Right lung (tissue), 2 donors: ENCODE measurements at regions not wholly inside any gene's neighbourhood (a gene's known extent, or its start where the extent isn't known, plus 50 kb on each side); places are given as distances from the start of the nearest gene placed in this dataset.
"Not testable (repeated sequence)": the region's sequence is repeated elsewhere in the genome, so short reads cannot be mapped to it uniquely, and the experiment has no call there.

ENCODE experiments used
- DNase-seq, 2 donors: peaks; one replicate each; pipeline ENCODE4 v3.0.0-alpha.2; 2013

DNA sequence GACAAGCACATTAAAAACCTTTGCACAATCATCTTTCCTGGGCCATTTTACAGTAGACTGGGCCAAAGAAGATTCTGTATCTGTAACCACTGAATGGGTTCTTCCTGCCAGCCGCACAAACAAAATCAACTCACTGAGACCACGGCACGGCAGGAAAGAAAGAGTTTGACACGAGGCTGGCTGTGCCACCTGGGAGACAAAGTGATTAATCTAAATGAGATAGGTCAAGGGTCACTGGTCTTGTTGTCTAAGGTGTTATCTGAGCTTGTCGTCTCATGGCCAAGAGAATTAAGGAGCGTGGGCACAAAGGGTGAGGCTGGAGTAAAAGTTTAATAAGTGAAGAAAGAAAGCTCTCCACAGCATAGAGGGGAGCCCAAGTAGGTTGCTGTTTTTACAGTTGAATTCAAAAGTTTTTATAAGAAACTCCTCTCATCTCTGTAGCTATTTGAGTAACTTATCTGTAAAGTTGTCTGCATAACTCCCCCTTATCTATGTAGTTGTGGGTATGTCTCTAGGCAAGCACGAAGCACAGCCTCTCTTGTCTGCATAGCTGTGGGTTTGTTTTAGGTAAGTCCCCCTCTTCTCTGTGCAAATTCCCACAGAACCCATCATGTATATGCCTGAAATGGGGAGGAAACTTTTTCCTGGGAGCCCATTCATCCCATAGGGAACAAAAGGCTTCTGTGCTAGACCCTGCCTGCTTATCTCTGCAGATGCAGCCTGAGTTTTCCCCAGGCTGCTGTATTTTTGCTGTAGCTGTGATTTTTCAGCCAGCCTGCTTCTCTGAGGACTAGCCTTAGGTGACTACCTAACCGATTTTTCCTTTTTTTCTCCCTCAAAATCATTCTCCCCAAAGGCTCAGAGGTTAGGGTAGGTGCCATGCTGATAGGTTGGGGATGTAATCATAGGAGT, 1314.6 kb upstream of the TMEM132C start:
- DNase-seq, result no peak

DNA sequence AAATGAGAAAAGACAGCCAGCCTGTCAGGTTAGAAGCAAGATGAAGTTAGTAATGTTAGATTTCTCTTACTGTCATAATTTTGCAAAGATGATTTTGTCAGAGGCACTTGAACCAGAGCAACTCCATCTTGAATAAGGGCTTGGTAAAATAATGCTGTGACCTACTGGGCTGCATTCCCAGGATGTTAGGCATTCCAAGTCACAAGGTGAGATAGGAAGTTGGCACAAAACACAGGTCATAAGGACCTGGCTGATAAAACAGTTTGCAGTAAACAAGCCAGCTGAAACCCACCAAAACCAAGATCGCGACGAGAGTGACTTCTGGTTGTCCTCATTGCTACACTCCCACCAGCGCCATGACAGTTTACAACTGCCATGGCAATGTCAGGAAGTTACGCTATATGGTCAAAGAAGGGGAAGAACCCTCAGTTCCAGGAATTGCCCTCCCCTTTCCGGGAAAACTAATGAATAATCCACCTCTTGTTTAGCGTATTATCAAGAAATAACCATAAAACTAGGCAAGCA, 1313.5 kb upstream of the TMEM132C start:
- no peak for DNase-seq

DNA sequence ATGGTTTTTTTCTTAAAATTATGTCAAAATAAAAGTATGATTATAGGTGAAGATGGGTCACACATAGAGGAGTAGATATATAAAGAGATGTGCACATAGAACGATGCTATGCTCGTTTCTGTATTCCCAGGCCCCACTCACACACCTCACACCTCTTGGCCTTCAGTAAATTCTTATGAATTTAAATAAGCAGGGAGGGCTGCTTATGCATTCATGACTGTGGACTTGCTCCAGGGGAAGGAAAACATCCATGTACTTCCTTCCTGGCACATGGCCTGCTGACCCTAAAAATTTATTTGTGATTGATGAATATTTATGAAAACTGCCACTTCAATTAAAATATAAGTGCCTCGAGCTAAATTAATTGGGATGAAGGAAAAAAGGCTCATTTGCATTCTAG, 1306.7 kb upstream of the TMEM132C start:
- DNase-seq, result no peak

DNA sequence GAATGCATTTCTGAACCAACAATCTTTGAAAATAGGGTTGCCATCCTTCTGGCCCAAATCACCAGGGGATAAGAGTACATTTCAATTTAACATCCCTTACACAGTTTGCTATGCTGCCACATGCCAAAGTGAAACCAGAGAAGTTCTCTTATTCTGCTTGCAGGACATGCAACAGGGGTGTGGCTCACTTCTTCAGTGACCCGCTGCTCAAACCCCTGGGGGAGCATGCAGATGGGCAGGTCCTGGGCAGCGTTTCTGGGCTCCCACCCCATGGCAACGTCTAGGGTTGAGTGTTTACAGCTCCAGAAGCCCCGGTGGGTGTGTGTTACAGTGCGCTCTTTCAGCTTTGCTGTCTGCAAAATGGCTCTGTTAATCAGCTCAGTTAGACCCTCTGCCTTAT, 1306.3 kb upstream of the TMEM132C start:
- DNase-seq, result no peak

DNA sequence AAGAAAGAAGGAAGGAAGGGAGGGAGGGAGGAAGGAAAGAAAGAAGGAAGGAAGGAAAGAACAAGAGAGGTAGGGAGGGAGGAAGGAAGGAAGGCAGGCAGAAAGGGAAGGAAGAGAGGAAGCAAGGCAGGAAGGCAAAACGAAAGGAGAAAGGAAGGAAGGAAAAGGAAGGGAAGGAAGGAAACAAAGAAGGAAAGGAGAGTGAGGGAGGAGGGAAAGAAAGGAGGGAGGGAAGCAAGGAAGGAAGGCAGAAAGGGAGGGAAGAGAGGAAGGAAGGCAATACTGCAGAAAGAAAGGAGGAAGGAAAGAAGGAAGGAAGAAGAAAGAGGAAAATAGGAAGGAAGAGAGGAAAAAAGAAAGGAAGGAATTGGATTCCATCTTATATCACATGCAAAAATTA, 1303.1 kb upstream of the TMEM132C start:
- no peak for DNase-seq

DNA sequence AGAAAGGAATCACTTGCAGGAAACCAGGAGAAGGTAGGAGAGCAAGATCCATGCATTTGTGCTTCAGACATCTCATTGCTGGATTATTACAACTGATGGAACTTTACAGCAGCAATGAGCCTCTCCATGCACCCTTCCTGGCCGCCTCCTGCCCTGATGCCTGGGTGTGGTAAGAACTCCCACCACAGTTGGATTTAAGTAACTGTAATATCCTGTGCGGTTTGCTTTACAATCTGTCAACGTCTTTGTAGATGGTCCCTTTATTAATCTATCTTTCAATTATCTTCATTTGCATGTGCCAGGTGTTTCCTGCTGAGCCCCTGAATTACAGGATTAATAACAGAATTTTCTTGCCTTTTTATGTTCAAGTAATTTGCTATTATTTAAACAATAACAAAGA, 1300.5 kb upstream of the TMEM132C start:
- no peak for DNase-seq

DNA sequence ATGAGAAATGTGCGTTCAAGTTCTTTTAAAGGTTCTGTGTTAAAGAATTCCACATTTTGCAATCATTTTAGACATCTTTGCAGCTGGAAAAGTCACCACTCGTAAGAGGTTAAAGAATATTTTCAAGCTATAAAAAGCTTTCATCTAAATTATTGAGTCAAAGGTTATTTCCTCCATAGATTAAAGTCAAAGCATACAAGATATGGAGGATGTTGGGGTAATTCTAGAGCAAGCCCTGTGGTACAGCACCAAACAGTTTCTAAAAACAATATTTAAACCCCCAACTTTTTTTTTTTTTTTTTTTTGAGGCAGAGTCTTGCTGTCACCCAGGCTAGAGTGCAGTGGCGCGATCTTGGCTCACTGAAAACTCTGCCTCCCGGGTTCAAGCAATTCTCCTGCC, 1299.8 kb upstream of the TMEM132C start:
- DNase-seq, result no peak

DNA sequence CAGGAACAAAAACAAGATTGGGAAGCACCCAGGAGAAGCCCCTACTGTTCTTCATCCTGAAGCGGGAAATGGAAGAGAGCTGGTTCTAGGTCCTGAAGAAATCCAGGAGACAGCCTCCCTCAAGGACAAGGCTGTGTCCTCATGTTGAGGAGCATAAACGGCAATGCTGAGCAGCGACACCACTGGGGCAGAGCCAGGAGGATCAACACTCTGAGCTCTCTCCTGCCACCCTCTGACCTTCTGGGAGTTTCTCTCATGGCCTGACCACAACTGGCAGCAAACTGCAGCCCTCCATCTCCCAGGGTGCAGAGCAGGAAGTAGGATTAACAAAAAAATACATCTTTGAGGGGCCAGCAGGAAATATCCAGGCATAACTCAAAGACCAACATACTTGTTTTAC, 1292.2 kb upstream of the TMEM132C start:
- DNase-seq, result no peak

DNA sequence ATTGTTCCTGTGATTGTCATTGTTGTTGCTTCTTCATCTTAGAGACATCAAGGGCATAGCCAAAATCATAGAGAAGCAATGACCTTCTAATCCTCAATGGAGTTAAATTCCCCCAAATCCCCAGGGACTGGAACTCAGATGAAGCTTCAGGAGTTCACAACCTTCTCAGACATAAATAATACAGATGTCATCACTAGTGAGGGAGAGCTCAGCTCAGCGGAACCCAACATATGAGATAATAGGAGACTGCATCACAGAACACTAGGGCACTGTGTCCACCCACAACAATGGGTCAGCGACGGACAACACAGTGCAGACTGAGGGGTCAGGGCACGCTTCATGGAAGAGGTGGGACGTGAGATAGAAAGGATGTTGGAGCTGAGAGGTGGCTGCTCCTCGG, 1290.4 kb upstream of the TMEM132C start:
- DNase-seq, result no peak

DNA sequence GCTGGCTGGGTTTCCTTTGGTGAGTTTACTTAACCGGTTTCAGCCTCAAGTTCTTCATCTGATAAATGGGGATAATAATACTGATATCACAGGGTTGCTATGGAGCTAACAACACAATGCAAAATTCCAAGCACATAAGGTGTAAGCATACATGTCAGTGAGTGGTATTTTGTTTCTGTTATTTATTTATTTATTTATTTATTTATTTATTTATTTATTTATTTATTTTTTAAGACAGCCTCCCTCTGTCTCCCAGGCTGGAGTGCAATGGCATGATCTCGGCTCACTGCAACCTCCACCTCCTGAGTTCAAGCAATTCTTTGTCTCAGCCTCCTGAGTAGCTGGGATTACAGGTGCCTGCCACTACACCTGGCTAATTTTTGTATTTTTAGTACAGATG, 1287.4 kb upstream of the TMEM132C start:
- not testable (repeated sequence) for DNase-seq

DNA sequence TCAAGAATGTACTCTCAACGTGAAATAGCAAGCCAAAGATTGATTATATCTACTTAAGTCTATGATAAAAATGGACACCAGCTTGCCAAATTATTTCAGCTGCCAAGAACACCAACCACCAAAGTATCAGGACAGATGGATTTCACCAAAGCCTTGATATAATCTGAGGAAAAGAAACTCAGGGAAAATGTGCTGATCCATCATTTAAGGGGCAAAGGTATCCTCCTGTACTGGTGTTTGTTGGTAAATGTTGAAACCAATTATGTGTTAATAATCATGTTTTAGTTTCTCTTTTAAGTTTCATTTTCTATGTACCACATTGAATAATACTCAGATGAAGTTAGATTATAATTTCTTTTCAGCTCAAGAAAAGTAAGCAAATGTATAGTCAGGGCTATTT, 1284.3 kb upstream of the TMEM132C start:
- no peak for DNase-seq

DNA sequence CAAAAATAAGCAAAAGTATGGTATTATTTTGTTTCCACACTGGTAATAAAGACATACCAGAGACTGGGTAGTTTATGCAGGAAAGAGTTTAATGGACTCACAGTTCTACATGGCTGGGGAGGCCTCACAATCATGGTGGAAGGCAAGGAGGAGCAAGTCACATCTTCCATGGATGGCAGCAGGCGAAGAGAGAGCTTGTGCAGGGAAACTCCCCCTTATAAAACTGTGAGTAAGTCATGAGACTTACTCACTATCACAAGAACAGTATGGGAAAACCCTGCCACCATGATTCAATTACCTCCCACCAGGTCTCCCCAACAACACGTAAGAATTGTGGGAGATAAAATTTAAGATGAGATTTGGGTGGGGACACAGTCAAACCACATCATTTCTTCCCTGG, 1283.2 kb upstream of the TMEM132C start:
- not testable (repeated sequence) for DNase-seq

DNA sequence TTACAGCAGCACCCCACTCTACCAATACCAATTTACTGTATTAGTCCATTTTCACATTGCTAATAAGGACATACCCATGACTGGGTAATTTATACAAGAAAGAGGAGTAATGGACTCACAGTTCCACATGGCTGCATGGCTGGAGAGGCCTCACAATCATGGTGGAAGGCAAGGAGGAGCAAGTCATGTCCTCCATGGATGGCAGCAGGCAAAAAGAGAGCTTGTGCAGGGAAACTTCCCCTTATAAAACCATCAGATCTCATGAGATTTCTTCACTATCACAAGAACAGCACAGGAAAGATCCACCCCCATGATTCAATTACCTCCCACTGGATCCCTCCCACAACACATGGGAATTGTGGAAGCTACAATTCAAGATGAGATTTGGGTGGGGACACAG, 1281.3 kb upstream of the TMEM132C start:
- not testable (repeated sequence) for DNase-seq

DNA sequence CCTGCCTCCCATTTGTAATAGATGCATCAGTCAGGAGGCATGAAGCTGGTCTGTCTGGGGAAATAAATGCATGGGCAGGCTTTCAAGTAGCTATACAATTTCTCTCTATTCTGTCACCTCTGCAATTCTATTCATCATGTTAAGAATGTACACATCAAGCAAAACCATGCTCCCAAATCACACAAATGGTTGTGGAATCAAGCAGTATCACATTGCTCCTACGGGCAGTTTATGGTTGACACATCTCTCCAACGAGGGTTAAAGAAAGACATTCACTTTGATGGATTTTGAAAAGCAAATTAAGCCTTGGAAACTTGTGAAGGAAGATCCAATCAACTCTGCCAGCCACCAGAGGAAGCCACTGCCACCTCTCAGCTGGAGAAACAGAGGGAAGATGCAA, 1277.4 kb upstream of the TMEM132C start:
- DNase-seq, result no peak

DNA sequence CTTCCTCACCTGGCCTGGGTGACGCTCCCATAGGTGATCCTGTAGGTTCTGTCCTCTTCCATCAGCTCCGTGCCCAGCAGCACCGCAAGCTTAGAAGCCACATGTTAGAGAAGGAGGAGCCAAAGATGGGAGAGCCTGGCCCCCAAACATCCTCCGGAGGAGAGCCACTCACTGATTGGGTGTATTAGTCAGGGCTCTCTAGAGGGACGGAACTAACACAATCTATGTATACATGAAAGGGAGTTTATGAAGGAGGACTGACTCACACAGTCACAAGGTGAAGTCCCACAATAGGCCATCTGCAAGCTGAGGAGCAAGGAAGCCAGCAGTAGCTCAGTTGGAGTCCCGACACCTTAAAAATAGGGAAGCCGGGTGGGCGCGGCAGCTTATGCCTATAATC, 1273.1 kb upstream of the TMEM132C start:
- DNase-seq, result no peak

DNA sequence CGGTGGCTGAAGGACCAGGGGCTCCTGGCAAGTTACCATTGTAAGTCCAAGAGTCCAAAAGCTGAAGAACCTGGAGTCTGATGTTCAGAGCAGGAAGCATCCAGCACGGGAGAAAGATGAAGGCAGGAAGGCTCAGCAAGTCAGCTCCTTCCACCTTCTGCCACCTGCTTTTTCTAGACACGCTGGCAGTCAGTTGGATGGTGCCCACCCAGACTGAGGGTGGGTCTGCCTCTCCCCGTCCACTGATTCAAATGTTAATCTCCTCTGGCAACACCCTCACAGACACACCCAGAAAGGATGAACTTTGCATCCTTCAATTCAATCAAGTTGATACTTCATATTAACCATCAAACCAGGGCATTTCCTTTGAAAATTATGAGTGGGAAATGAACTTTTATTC, 1272.4 kb upstream of the TMEM132C start:
- DNase-seq, result no peak

DNA sequence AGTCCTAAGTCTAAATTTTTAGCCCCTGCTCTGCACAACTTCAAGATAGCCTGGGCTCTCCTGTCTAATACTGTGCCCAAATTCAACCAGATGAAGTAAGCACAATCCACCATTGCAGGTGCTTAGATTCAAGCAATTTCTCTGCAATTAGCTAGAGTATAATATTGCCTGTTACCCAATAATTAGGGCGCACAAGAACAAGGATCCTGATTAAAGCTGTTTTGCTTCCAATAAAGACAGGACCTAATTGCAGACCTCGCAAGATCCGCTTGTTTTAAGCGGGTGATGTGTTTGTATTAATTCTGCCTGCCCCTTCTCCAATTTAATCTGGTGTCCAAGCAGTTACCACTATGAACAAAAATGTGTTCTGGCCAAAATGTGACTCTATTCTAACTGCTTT, 1268.9 kb upstream of the TMEM132C start:
- no peak for DNase-seq

DNA sequence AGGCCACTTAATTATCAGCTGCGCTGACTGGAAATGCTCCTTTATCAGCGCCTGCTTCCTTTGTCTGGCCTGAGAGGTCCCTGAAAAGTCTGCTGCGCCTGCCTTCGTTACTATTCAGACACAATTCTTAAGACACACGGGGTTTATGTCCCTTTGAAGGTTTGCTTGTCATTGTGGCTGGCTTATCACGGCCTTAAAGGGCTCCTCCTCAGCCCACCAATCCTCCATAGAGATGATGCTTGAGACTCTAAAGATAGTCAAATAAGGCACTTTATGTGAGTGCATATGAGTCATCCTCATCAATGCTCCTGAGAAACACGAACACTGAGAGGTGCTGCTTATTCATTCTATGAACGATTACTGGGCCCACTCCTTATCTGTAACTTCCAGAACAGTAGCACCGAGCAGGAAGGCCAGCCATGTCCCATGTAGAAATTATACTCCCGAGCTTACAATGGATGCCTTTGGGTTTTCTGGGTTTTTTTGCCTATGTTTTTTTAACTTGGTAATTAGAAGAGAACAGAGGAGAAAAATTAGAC, 1268.2 kb upstream of the TMEM132C start:
- no peak for DNase-seq

DNA sequence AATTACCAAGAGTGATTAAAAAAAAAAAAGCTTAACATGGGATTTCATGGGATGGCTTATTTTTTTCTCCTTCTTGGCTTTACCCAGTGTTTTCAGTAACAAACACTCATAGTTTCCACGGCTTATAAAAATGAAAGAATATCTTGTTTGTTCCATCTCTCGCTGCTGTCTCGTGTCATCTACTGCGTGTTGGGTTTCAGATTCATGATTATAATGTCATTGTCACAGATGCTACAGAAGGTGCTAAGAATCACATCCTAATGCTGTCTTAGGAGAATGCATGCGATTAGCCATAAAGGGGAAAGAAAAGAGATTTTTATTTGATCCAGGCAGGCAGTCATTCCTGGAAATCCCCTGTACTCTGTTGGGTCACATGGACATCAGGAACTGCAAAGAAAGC, 1267.6 kb upstream of the TMEM132C start:
- no peak for DNase-seq

DNA sequence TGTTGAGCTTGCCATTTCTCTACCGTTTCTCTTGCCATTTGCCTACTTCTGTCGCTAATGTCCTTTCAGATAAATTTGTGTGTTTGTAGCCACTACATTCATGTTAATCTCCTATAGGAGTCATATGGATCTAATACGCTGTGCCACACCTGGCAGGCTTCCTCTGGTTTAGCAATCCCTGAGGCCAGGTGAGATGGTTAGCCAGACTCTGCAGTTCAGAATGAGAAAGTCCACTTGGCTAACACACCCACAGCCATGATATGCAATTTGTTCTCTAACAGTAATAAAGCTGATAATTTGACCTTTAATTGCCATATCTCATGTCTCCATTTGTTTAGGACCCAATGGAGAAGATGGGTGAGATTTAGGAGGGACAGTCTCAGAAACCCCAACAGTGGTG, 1261.6 kb upstream of the TMEM132C start:
- DNase-seq, result no peak

DNA sequence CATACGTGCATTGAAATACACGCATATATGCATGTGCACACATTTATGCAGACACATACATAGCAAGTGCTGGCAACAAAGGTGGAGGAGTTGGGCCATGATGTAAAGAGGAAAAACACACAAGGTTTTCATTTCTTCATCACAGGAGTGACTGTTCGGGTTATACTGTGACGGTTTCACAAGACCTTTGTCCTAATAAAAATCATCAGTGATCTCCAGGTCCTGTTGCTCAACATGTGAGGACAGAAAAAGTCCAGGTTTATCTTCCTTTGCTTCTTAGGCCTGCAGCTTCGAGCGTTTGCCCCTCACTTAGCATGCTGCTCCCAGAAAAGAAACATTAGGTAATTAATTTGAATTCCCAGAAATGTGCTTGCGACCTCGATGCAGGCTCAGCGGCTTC, 1260.0 kb upstream of the TMEM132C start:
- no peak for DNase-seq

DNA sequence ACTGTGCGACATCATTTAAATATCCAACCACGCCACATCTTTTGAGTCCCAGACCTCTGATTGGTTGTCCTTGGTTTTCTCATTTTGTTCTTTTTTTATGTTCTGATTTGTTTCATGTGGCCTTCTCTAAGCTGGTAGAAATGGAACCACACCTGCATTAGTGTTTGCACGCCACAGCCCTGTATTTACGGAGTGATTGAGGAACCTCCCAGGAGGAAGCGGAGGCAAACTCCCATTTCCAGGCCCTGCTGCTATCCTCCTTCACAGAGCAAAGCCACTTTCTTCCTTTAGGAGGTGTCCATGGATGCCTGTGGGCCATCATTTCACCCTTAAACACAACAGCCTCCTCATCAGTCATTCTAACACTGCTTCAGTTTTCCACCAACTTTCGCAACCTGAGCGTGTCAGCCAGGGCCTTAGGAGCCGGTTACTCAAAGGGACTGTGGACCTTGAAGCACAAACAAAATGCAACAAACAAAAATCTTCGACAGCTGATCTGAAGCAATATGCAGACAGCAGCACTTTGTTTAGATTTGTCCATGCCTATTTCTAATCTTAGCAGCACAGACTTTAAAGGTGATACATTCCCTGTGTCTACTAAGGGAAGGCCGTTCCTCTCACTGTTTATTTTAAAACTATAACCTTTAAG, 1258.1 kb upstream of the TMEM132C start:
- no peak for DNase-seq

DNA sequence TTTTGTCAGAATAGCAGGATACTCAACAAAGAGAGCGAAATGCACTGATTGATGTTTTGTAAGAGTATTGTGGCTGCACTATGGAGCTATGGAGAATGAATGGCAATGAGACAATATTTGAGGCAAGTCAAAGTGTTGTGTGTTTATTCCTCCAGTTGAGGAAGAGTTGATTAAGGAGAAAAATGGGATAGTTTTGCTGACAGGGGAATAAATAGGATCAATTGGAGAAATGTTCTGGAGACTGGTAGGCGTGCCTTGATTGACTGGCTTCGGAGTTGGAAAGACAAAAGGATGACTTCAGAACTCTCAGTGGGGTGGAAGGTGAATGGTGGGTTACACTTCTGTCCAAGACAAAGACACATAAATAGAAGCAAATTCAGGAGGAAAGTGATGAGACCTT, 1254.9 kb upstream of the TMEM132C start:
- no peak for DNase-seq
